ENCODE measurements at regions not wholly inside any gene's neighbourhood (a gene's known extent, or its start where the extent isn't known, plus 50 kb on each side); places are given as distances from the start of the nearest gene placed in this dataset.
"Not testable (repeated sequence)": the region's sequence is repeated elsewhere in the genome, so short reads cannot be mapped to it uniquely, and the experiment has no call there.

- DNase-seq = no peak
Measured at GRCh38 chr12:73221836-73222235, 949.7 kb downstream of the TRHDE start.

GRCh38 chr12:73225371-73225937 lies 953.3 kb downstream of the TRHDE start:
- no peak for DNase-seq

DNA sequence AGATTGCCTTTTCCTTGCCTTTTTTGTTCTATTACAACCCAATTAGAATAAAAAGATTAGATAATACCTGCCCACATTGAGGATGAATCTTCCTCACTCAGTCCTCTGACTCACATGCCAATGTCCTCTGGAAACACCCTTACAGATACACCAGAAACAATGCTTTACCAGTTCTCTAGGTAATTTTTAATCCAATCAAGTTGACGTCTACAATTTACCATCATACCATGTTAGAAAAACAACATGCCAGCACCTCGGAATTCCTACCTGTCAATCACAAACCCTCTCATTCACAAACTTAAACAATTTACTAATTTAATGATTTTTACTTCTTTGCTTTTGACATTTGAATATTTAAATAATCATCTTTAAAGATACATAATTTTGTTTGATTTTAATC lies 953.8 kb downstream of the TRHDE start:
- no peak for DNase-seq

DNA sequence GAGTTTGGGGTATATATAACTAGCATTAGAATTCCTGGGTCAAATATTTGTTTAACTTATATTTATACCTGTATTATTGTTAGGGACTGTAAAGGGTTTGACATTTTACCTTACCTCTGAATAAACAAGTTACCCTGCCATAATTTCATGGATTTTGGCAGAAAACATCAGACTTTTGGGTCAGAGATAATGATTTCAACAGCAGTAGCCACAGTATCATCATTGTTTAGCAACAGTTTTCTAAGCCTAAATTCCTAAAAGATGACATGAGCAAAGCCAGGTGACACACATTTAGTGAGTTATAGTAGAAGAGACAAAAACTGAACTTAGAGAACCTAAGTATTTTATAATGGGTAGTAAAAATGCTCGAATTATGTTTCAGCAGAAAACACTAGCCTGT lies 954.4 kb downstream of the TRHDE start:
- DNase-seq = no peak

DNA sequence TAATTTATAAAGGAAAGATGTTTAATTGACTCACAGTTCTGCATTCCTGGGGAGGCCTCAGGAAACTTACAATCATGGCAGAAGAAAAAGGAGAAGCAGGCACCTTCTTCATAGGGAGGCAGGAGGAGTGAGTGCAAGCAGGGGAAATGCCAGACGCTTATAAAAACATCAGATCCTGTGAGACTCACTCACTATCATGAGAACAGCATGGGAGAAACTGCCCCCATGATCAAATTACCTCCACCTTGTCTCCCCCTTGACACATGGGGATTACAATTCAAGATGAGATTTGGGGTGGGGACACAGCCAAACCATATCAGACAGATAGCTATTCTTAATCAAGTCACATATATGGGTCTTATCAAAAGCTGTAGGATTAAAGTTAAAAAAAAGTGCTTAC lies 956.7 kb downstream of the TRHDE start:
- not testable (repeated sequence) for DNase-seq

GRCh38 chr12:73235387-73235786 lies 963.2 kb downstream of the TRHDE start:
- DNase-seq = no peak

DNA sequence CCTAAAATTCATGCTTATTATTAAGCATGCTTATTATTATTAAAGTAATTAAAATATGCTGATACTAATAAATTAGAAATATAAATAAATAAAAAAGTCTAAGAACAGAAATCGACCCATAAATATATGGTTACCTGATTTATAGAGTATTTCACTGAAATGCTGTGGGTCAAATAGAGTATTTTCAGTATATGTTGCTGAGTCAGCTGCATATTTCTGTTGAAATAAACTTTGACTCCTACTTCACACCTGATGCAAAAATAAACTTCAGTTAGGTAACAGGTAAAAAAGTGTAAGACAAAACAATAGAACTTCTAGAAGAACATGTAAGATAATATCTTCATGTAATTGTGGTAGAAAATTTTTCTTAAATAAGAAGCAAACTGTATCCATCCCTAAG lies 967.9 kb downstream of the TRHDE start:
- DNase-seq = no peak

DNA sequence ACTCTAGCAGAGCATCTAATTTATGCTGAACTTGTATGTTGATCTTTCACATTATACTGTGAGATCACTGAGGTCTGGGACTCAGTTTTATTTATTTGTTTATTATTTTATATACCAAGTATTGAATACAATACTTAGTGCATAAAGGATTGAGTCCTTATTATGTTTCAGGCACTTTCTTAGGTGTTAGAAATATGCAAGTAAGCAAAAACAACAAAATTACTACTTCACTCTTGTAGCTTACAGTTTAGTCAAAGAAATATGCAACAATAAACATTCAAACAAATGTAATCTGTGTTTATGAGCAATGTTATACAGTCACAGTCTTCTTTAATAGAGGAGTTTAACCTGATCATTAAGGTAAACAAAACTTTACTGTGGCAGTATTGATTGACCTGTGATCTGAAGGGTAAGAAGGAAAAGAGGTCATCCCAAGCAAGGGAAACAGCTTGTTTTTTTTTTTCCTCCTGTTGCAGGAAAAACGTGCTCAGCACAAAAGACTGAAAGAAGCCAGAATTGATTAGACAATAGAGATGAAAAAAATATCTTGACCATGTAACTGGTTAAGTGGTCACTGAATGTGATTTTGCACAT lies 990.7 kb downstream of the TRHDE start:
- no peak for DNase-seq

DNA sequence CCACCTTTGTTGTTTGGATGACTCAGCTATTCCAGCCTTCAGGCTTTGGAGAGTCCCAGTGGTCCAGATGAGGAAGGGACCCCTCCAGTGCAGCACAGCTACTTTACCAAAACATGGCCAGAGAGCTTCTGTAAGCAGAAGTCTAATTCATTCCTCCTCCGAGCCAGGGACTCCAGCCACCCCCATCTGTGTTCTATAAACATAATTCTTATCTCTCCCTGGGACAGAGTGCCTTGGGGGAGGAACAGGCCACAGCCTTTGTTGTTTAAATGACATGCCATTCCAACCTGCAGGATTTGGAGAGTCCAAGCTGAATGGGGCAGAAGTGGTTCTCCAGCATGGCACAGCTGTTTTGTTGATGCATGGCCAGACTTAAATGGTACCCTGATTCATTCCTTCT lies 994.0 kb downstream of the TRHDE start:
- DNase-seq = no peak

- DNase-seq = no peak
Measured at GRCh38 chr12:73274976-73275375, 1002.8 kb downstream of the TRHDE start.

DNA sequence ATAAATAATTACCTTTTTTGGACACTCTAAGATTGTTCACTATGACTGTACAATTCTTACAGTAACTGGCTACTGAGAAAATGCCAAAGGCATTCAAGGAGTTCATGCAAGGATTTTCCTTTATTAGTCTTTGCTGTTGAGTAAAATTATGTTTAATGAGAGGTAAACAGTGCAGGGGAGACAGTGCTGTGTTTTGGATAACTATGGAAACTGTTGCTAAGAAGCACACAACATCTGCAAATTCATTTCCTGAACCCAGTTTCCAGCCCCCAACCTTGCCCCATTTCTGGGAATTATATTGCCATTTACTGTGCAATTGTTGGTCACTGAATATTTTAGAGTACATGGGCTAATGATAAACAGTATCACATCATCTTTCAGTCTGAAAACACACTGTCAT lies 1005.8 kb downstream of the TRHDE start:
- DNase-seq = no peak

DNA sequence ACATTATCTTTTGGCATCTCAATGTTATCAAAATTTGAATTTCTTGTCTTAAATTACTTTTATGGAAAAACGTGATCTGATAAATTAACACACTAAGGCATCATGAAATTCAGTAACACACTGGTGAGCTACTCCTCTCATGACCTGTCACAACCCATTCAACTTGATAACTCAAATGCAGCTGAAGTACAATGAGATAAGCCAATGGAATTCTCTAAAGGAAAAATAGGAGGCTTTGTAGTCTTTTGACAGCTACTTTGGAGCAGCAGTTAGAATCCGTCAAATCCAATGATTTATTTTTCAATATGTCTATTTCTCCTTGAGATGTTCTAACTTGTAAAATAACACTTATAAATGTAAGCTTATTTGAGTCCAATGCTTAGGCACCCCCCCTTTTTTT lies 1029.4 kb downstream of the TRHDE start:
- DNase-seq = no peak

DNA sequence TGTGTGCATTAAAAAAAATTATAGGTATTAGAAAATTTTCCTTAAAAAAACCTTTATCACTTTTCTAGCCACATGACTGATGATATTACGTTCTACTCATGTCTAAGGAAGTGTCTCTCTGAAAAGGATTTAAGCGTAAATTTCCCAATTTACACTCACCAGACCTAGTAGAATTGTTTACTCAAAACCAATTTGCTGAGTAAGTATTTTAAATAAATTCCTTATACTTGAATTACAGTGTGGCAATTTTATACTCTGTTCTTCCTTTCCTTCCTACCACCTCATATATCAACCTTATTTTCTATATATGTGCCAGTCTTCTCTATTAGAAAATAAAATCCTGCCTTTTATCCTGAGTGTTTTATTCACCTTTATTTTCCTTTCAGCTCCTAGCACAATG lies 1035.1 kb downstream of the TRHDE start:
- no peak for DNase-seq

- DNase-seq = no peak
Measured at GRCh38 chr12:73308079-73308478, 1035.9 kb downstream of the TRHDE start.

DNA sequence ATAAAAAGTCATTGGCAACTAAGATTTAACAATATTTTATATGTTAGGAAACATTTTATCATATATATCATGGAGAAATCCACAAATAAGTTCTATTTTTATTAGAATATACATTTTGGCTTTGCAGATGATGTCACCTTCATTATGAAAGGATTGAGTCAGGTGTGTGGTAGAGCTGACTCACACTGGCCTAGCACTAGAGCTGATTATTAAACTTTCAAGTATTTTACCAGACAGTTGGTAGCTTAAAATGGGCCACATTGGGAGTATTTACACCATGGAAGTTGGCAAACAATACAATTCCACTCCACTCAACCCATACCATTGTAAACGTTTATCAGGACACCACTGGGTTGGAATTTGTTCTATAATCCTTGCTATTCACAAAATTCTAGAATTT lies 1036.6 kb downstream of the TRHDE start:
- no peak for DNase-seq

DNA sequence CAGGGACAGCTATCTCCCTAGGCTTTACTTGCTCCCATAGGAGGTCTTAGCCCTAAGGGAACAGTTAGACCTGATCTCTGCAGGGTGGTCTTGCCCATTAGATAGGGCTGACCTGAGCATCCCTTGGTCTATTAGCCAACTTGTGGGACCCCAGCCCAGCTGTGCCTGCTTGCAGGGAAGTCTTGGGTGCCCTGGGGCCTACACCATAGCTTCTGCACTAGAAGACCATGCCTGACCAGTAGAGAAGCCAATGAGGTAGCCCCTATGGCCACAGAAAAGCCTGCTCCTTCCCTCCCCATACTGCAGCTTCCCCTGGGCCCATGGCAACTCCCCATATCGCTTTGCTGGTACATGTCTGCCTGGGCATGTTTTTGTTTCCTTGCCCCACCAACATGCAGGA lies 1049.1 kb downstream of the TRHDE start:
- DNase-seq = no peak

GRCh38 chr12:73321776-73322175 lies 1049.6 kb downstream of the TRHDE start:
- DNase-seq = no peak

DNA sequence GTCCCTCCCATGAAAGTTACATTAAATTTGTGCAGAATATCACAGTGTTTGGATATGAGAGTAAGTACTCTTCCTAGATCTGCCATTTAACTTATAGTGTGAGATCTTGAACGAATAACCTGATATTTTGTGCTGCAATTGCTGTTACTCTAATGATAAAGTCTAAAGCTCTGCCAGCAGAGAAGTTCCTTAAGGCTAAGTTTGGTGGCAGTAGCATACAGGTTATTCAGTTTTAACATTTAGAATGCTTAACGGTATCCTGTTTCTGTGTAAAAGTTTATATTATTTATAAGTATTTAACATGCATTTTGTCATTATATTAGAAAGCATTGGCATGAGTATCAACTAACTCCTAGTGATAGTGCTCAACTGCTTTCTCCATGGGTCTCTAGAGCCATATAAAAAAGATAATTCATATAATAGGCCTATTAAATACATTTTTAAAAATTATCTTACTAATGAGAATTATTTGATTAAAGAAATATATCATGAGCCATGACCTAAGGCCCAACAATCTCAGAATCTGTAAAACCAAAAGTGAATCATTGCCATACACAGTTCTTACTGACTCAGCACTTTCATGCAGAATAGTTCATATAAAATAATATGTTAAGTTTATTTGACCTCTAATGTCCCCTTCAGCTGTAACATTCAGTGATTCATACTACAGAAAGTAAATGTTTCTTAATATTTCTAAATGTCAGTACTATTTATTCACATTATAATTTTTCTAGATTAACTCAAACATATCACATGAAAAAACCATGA lies 1058.6 kb downstream of the TRHDE start:
- DNase-seq = no peak

GRCh38 chr12:73341559-73342247 lies 1069.5 kb downstream of the TRHDE start:
- DNase-seq = no peak

- DNase-seq = no peak
Measured at GRCh38 chr12:73342733-73343132, 1070.6 kb downstream of the TRHDE start.

DNA sequence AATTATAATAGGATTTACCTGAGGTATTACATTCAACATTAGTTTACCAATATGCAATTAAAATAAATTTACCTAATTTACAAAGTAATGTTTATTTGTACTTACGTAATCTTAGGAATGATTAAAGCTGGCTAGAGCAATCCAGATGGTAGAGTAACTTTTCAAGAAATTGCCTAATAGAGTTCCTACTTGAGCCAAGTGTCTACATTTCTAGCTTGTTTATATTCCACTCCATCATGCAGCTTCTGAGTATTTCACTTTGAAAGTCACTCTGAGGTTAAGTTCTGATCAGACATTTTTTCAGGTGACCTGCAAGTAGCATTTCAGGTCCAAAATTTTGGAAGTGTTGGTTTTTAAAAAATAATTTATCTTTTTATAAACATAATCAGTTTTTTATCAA lies 1080.7 kb downstream of the TRHDE start:
- no peak for DNase-seq

GRCh38 chr12:73361156-73361863 lies 1089.1 kb downstream of the TRHDE start:
- no peak for DNase-seq

DNA sequence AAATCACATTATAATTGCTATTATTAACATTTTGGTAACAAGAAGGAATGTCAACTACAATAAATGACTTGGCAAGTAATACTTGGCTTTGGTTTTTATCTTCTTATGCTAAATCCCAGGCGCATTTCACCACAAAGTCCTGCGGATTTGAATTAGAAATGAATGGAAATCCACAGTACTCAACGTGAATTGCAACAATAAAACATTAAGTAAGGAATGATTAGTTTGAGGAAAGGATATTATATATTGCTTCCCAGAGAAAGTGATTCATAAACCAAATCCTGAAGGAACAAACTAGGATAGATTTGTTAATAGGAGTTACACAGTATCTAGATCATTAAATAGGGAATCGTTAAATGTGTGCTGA lies 1089.7 kb downstream of the TRHDE start:
- no peak for DNase-seq
